Mesenchymal stem cell (in vitro differentiated cells and primary cell): ENCODE measurements at regions not wholly inside any gene's neighbourhood (a gene's known extent, or its start where the extent isn't known, plus 50 kb on each side); places are given as distances from the start of the nearest gene placed in this dataset.

Experiments
- DNase-seq: peaks from one replicate; pipeline ENCODE4 v3.0.0-alpha.2; 2013
- H2AFZ ChIP-seq: one replicate; pipeline ENCODE4 v1.6.1; 2013; ENCODE audit warnings: low read depth, mild to moderate bottlenecking, control low read depth, inconsistent platforms, low read length, moderate library complexity
- H2AK5ac ChIP-seq: 2 replicates; pipeline ENCODE4 v1.6.1; 2013; ENCODE audit warnings: low read length, moderate library complexity, mild to moderate bottlenecking, inconsistent platforms; ENCODE audit not compliant: severe bottlenecking
- H2BK120ac ChIP-seq: one replicate; pipeline ENCODE4 v1.6.1; 2013; ENCODE audit warnings: low read depth, mild to moderate bottlenecking, inconsistent platforms, low read length, moderate library complexity
- H2BK12ac ChIP-seq, 2 experiments: one replicate each; pipeline ENCODE4 v1.6.1; 2013; ENCODE audit warnings: inconsistent platforms in 2 of 2, low read length in 2 of 2, mild to moderate bottlenecking in 2 of 2, moderate library complexity in 2 of 2, control low read depth in 1 of 2
- H2BK15ac ChIP-seq: one replicate; pipeline ENCODE4 v1.6.1; 2013; ENCODE audit warnings: mild to moderate bottlenecking, low read depth, inconsistent platforms; ENCODE audit not compliant: poor library complexity, severe bottlenecking
- H2BK5ac ChIP-seq: 2 replicates; pipeline ENCODE4 v1.6.1; 2013; ENCODE audit warnings: low read depth, mild to moderate bottlenecking, low read length, control low read depth, inconsistent platforms; ENCODE audit not compliant: poor library complexity, severe bottlenecking
- H3K14ac ChIP-seq, 2 experiments: one replicate each; pipeline ENCODE4 v1.6.1; 2013; ENCODE audit warnings: inconsistent platforms in 2 of 2, low read length in 2 of 2, control low read depth in 1 of 2, mild to moderate bottlenecking in 1 of 2, moderate library complexity in 1 of 2
- H3K18ac ChIP-seq, 2 experiments: one replicate each; pipeline ENCODE4 v1.6.1; 2013; ENCODE audit warnings: inconsistent platforms in 2 of 2, low read length in 2 of 2, control low read depth in 1 of 2, low read depth in 1 of 2, mild to moderate bottlenecking in 1 of 2
- H3K23ac ChIP-seq, 2 experiments: one replicate each; pipeline ENCODE4 v1.6.1; 2013; ENCODE audit warnings: inconsistent platforms in 2 of 2, low read length in 2 of 2, mild to moderate bottlenecking in 2 of 2, moderate library complexity in 2 of 2, control low read depth in 1 of 2
- H3K27ac ChIP-seq: 2 replicates; pipeline ENCODE4 v1.5.1; 2013; ENCODE audit warnings: mild to moderate bottlenecking, moderate library complexity, low read length, control low read depth, inconsistent platforms; ENCODE audit not compliant: poor library complexity, severe bottlenecking
- H3K27me3 ChIP-seq, 2 experiments: 2 replicates each; pipeline versions ENCODE4 v1.6.1 to v1.7.0; 2013; ENCODE audit warnings: low read length in 2 of 2, mild to moderate bottlenecking in 2 of 2, moderate library complexity in 2 of 2, control low read depth in 1 of 2, inconsistent platforms in 1 of 2; ENCODE audit not compliant: control insufficient read depth in 1 of 2, insufficient read depth in 1 of 2
- H3K36me3 ChIP-seq, 2 experiments: 2 replicates each; pipeline versions ENCODE4 v1.6.1 to v1.7.0; 2013; ENCODE audit warnings: low read length in 2 of 2, control low read depth in 1 of 2, inconsistent platforms in 1 of 2, low read depth in 1 of 2, mild to moderate bottlenecking in 1 of 2; ENCODE audit not compliant: insufficient read depth in 2 of 2, control insufficient read depth in 1 of 2
- H3K4ac ChIP-seq, 2 experiments: one replicate each; pipeline ENCODE4 v1.6.1; 2013; ENCODE audit warnings: inconsistent platforms in 2 of 2, low read length in 2 of 2, mild to moderate bottlenecking in 2 of 2, moderate library complexity in 2 of 2, control low read depth in 1 of 2, low read depth in 1 of 2
- H3K4me1 ChIP-seq: 2 replicates; pipeline ENCODE4 v1.6.1; 2013; ENCODE audit warnings: low read depth, low read length, control low read depth; ENCODE audit not compliant: control insufficient read depth, insufficient read depth
- H3K4me2 ChIP-seq: 2 replicates; pipeline ENCODE4 v1.6.1; 2013; ENCODE audit warnings: low read length, mild to moderate bottlenecking, inconsistent platforms; ENCODE audit not compliant: poor library complexity, severe bottlenecking
- H3K4me3 ChIP-seq, 2 experiments: 2 replicates each; pipeline versions ENCODE4 v1.5.1 to v1.7.0; 2013; ENCODE audit warnings: low read length in 2 of 2, mild to moderate bottlenecking in 2 of 2, control low read depth in 1 of 2, low read depth in 1 of 2; ENCODE audit not compliant: insufficient read depth in 1 of 2
- H3K79me1 ChIP-seq: replicated peaks from 2 replicates; pipeline ENCODE4 v1.6.1; 2013; ENCODE audit warnings: mild to moderate bottlenecking, control low read depth, low read length, inconsistent platforms; ENCODE audit not compliant: poor library complexity, severe bottlenecking
- H3K9ac ChIP-seq: 2 replicates; pipeline ENCODE4 v1.7.0; 2013; ENCODE audit warnings: mild to moderate bottlenecking, low read length, moderate library complexity
- H3K9me3 ChIP-seq: 2 replicates; pipeline ENCODE4 v1.7.0; 2013; ENCODE audit warnings: mild to moderate bottlenecking, low read length; ENCODE audit not compliant: control insufficient read depth
- H4K8ac ChIP-seq: one replicate; pipeline ENCODE4 v1.6.1; 2013; ENCODE audit warnings: inconsistent platforms, mild to moderate bottlenecking, low read length, moderate library complexity
- H4K91ac ChIP-seq: one replicate; pipeline ENCODE4 v1.6.1; 2013; ENCODE audit warnings: mild to moderate bottlenecking, low read length, inconsistent platforms
- WGBS: methylation state at CpG from one replicate; pipeline ENCODE4 v1.1.7; 2013; ENCODE audit warnings: mixed read lengths; 5-methylcytosine and 5-hydroxymethylcytosine counted together

DNA sequence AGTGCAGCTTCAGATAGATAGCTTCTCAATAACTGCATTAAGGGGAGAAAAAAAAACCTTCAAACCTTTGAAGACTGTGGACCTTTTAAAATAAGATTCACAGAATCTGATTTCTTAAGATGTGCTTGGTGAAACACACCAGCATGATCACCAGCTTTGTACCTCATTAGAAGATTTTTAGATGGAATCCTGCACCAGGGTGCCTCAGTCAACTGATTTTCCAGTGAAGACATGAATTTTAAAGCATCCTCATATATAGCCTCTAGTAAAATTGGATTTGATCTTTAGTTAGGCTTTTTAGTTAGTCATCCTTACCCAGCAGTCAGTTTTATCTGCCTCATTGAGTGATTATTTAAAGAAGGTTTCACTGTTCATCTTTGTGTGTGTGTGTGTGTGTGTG is 208.6 kb upstream of the DEPDC1 start:
- Histone ChIP-seq H3K4me1 (no peaks in the 10 kb centered on the region), H2AFZ (no peak overlapping the region), H4K91ac (no peak overlapping the region), H2AK5ac (no peak overlapping the region), H2BK5ac (no peak overlapping the region), H3K27ac (no peak overlapping the region), H2BK12ac (no peak overlapping the region), H3K79me1 (no peaks in the 10 kb centered on the region), H3K4me3 (no peak overlapping the region), H3K27me3 (no peaks in the 10 kb centered on the region), H4K8ac (no peak overlapping the region), H3K4ac (no peak overlapping the region), H3K4me2 (no peak overlapping the region), H3K9ac (no peak overlapping the region), H2BK15ac (no peak overlapping the region), H3K14ac (no peak overlapping the region), H3K18ac (no peak overlapping the region), H3K23ac (no peak overlapping the region), H2BK120ac (no peak overlapping the region), H3K36me3 (no peaks in the 10 kb centered on the region), H3K9me3 (peaks cover 8% of the 10 kb centered on the region)
- DNase-seq, result no peak

DNA sequence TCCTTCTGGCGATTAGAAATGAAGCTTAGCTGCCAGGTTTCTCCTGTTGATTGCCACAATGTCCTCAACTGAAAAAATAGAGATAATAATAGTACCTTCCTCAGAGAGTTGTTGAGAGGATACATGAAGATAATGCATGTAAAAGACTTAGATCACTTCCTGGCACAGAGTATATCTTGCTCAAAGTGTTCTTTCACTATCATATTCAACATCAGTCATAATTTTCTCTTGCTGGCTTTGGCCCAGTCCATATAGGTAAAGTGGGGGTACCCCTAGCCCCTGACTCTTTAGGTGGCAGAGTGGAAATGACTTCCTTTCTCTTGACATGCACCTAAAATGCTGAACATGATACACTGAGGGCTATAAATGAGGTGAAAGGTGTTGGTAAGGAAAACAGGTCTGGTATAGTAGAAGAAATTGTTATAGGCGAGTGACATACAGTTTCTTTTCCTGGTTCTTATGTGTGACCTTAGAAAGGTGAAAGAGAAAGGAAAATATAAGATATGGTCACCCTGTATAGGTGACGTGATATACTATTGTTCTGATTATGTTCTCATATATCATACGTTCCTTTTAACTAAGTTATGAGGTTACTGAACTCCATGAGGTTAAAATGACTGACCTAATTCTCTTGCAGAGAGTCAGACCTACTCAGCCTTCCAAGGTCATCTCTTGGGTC is 209.9 kb upstream of the DEPDC1 start:
- no peak overlapping the region for H3K4me2 ChIP-seq
- no peak overlapping the region for H2BK12ac ChIP-seq
- no peak overlapping the region for H2BK15ac ChIP-seq
- no peak overlapping the region for H2AK5ac ChIP-seq
- H4K8ac ChIP-seq, result no peak overlapping the region
- H3K4me1 ChIP-seq, result no peaks in the 10 kb centered on the region
- WGBS, result 76% methylated on average over 2 of the region's 4 CpGs
- no peak overlapping the region for H3K4ac ChIP-seq
- H2BK120ac ChIP-seq, result no peak overlapping the region
- H3K23ac ChIP-seq, result no peak overlapping the region
- H3K9ac ChIP-seq, result no peak overlapping the region
- no peaks in the 10 kb centered on the region for H3K79me1 ChIP-seq
- H3K18ac ChIP-seq, result no peak overlapping the region
- H3K36me3 ChIP-seq, result no peaks in the 10 kb centered on the region
- no peak overlapping the region for H2BK5ac ChIP-seq
- no peak for DNase-seq
- H2AFZ ChIP-seq, result no peak overlapping the region
- no peak overlapping the region for H3K4me3 ChIP-seq
- H3K27me3 ChIP-seq, result no peaks in the 10 kb centered on the region
- H4K91ac ChIP-seq, result no peak overlapping the region
- no peak overlapping the region for H3K14ac ChIP-seq
- H3K27ac ChIP-seq, result no peak overlapping the region
- peaks cover 14% of the 10 kb centered on the region for H3K9me3 ChIP-seq

DNA sequence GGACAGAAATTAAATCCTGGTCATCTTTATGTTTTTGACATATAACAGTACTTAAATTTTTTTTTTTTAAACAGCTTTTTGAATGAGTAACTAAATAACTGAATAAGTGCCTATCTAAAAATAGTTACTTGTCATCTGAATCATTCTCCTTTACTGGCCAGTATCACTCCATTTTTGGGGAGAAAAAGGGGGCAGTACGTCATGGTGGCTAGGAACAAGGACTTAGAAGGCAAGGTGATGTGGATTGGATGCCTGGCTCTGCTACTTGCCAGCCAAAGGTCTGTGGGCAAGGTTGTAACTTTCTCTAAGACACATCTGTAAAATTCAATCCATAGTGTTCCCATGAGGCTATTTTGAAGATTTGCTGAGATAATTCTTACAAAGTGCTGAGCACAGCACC is 220.4 kb upstream of the DEPDC1 start:
- no peaks in the 10 kb centered on the region for H3K9me3 ChIP-seq
- H3K27me3 ChIP-seq, result no peaks in the 10 kb centered on the region
- H3K18ac ChIP-seq, result no peak overlapping the region
- H3K4me1 ChIP-seq, result no peaks in the 10 kb centered on the region
- no peak overlapping the region for H4K91ac ChIP-seq
- H3K4ac ChIP-seq, result no peak overlapping the region
- no peak overlapping the region for H3K27ac ChIP-seq
- no peaks in the 10 kb centered on the region for H3K79me1 ChIP-seq
- no peak overlapping the region for H2BK5ac ChIP-seq
- no peak overlapping the region for H3K23ac ChIP-seq
- H2AFZ ChIP-seq, result no peak overlapping the region
- no peak overlapping the region for H3K4me2 ChIP-seq
- H2BK120ac ChIP-seq, result no peak overlapping the region
- H4K8ac ChIP-seq, result no peak overlapping the region
- 40% methylated on average over 1 of the region's 1 CpG for WGBS
- no peaks in the 10 kb centered on the region for H3K36me3 ChIP-seq
- no peak overlapping the region for H3K4me3 ChIP-seq
- no peak overlapping the region for H3K9ac ChIP-seq
- H2BK12ac ChIP-seq, result no peak overlapping the region
- no peak for DNase-seq
- no peak overlapping the region for H2AK5ac ChIP-seq
- H2BK15ac ChIP-seq, result no peak overlapping the region
- H3K14ac ChIP-seq, result no peak overlapping the region

DNA sequence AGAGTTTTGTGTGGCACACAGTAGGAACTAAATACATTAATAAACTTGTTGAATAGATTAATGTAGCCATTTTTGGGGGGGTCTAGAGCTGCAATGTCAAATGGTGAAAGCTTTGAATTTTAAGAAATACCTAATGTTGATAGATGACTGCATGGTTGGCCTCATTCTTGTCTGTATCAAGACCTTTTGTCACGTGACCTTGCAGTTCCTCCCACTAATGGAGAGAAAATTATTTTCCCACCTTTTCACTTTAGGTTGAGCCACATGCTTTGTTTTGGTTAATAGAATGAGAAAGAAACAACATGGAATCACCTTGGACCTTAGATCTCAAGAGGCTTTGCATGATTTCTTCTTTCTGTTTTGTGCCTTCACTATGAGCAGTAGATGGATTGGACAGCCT is 223.6 kb upstream of the DEPDC1 start:
- Histone ChIP-seq H2BK12ac (no peak overlapping the region), H3K4me1 (no peaks in the 10 kb centered on the region), H3K27me3 (no peaks in the 10 kb centered on the region), H3K18ac (no peak overlapping the region), H3K9me3 (no peaks in the 10 kb centered on the region), H3K9ac (no peak overlapping the region), H3K79me1 (no peaks in the 10 kb centered on the region), H2BK120ac (no peak overlapping the region), H3K4me3 (no peak overlapping the region), H3K14ac (no peak overlapping the region), H3K23ac (no peak overlapping the region), H2BK5ac (no peak overlapping the region), H2AK5ac (no peak overlapping the region), H3K36me3 (no peaks in the 10 kb centered on the region), H2AFZ (no peak overlapping the region), H3K27ac (no peak overlapping the region), H3K4me2 (no peak overlapping the region), H3K4ac (no peak overlapping the region), H2BK15ac (no peak overlapping the region), H4K91ac (no peak overlapping the region), H4K8ac (no peak overlapping the region)
- DNase-seq, result no peak
- WGBS, result 100% methylated on average over 1 of the region's 1 CpG
